ENCODE measurements at regions not wholly inside any gene's neighbourhood (a gene's known extent, or its start where the extent isn't known, plus 50 kb on each side); places are given as distances from the start of the nearest gene placed in this dataset.

- ChIA-PET CTCF (interaction anchor here (0.7 kb wide), 1 partner anchor 153 kb away, joined by 3 read pairs; no protein-coding TSS in a partner anchor), POLR2A (no interaction called here)
- FAIRE-seq, result no peak
- Histone ChIP-seq H3K4me2 (no peak overlapping the region), H3K4me1 (no peaks in the 10 kb centered on the region), H3K27ac (no peak overlapping the region), H3K4me3 (no peak overlapping the region), H3K9me3 (no peaks in the 10 kb centered on the region)
- WGBS (ENCODE audit: missing lambda C conversion rate), result 27% methylated on average over 6 of the region's 6 CpGs
- TF ChIP-seq RAD21 (conservative IDR thresholded peaks at IDR 0.05 in 1 of 2, IDR thresholded peaks at IDR 0.05 in 1 of 2) (peak; percentile 10 to 21; a peak in 1 of 5 replicates), NR3C1 (IDR thresholded peaks at IDR 0.05) (no peak)
- no peak for ATAC-seq
- peak in 1 of 2 experiments; percentile 14 for DNase-seq (ENCODE audit: low read depth in 1 of 2, low spot score in 1 of 2)
Measured at GRCh38 chr11:26134481-26135355, 197.2 kb upstream of the ANO3 start.

GRCh38 chr11:26137651-26138050 is 194.3 kb upstream of the ANO3 start:
- no peak for DNase-seq (ENCODE audit: low read depth in 1 of 2, low spot score in 1 of 2)
- H3K4me2 ChIP-seq, result no peak overlapping the region
- ChIA-PET CTCF (interaction anchor here (1.3 kb wide), 1 partner anchor 8 kb away, joined by 3 read pairs; no protein-coding TSS in a partner anchor), POLR2A (no interaction called here)
- WGBS (ENCODE audit: missing lambda C conversion rate), result 49% methylated on average over 2 of the region's 2 CpGs
- no peak overlapping the region for H3K4me3 ChIP-seq
- no peaks in the 10 kb centered on the region for H3K4me1 ChIP-seq
- TF ChIP-seq ESRRA (IDR thresholded peaks at IDR 0.05; ENCODE audit: borderline replicate concordance, low read length) (no peak), JUN (IDR thresholded peaks at IDR 0.05) (no peak), CHD2 (IDR thresholded peaks at IDR 0.05; ENCODE audit: low read length, partially characterized antibody) (no peak), CBX8 (IDR thresholded peaks at IDR 0.05) (no peak), NPAS2 (CRISPR knock-in tag; IDR thresholded peaks at IDR 0.05; ENCODE audit: borderline replicate concordance) (no peak), FOXS1 (CRISPR knock-in tag; IDR thresholded peaks at IDR 0.05) (no peak)
- no peak for FAIRE-seq
- no peaks in the 10 kb centered on the region for H3K9me3 ChIP-seq
- H3K27ac ChIP-seq, result no peak overlapping the region
- ATAC-seq, result no peak

GRCh38 chr11:26142891-26143290 is 189.0 kb upstream of the ANO3 start:
- no peak overlapping the region for H3K4me2 ChIP-seq
- no peak for FAIRE-seq
- CTCF ChIA-PET, result no interaction called here
- no peaks in the 10 kb centered on the region for H3K4me1 ChIP-seq
- POLR2A ChIA-PET, result no interaction called here
- no peak overlapping the region for H3K4me3 ChIP-seq
- 41% methylated on average over 1 of the region's 1 CpG for WGBS (ENCODE audit: missing lambda C conversion rate)
- no peaks in the 10 kb centered on the region for H3K9me3 ChIP-seq
- TF ChIP-seq USF2 (IDR thresholded peaks at IDR 0.05) (no peak), JUN (IDR thresholded peaks at IDR 0.05) (no peak), KDM5A (IDR thresholded peaks at IDR 0.05) (no peak), JUNB (IDR thresholded peaks at IDR 0.05) (no peak), ZFP36 (IDR thresholded peaks at IDR 0.05; ENCODE audit: borderline replicate concordance, partially characterized antibody) (no peak), MAFK (IDR thresholded peaks at IDR 0.05; ENCODE audit: partially characterized antibody) (no peak), PBX3 (IDR thresholded peaks at IDR 0.05) (no peak), POLR2A (IDR thresholded peaks at IDR 0.05; ENCODE audit: low read length) (no peak), TFCP2L1 (CRISPR knock-in tag; IDR thresholded peaks at IDR 0.05) (no peak), POLR2AphosphoS2 (conservative IDR thresholded peaks at IDR 0.05; ENCODE audit: low read length) (no peak), ZSCAN20 (CRISPR knock-in tag; IDR thresholded peaks at IDR 0.05) (no peak), FOSB (CRISPR knock-in tag; IDR thresholded peaks at IDR 0.05) (no peak), NFE2L2 (conservative IDR thresholded peaks at IDR 0.05; ENCODE audit: low read length) (no peak), EHMT2 (IDR thresholded peaks at IDR 0.05; ENCODE audit: low read depth) (no peak), BCL3 (IDR thresholded peaks at IDR 0.05) (no peak), MAZ (IDR thresholded peaks at IDR 0.05; ENCODE audit: borderline replicate concordance, low read depth, low read length) (no peak), BHLHE40 (IDR thresholded peaks at IDR 0.05; ENCODE audit: low read depth, low read length) (no peak), TP53 (CRISPR knock-in tag; IDR thresholded peaks at IDR 0.05) (no peak)
- no peak for DNase-seq (ENCODE audit: low read depth in 1 of 2, low spot score in 1 of 2)
- no peak for ATAC-seq
- no peak overlapping the region for H3K27ac ChIP-seq

Data from A549 (cell line).